ENCODE measurements at regions not wholly inside any gene's neighbourhood (a gene's known extent, or its start where the extent isn't known, plus 50 kb on each side); places are given as distances from the start of the nearest gene placed in this dataset.

DNA sequence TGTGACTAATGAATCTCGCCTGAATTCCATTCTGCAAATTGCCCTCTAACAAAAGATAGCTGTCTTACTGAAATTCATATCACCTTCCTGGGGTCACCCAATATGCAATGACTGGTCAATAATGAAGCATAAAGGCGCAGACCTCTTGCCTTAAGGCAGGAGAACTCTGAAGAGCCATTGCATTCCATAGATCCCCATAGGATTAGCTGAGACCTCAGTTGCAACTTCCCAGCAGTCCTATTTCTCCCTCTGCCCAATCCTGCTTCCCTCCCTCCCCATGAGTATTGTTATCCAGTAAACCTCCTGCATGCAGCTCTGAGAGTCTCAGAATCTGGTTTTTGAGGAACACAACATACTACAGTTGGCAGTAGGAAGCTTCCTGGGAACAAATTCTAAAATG, 396.5 kb downstream of the DCAF12L2 start:
- Histone ChIP-seq H3K9me3 (no peaks in the 10 kb centered on the region), H3K27me3 (no peaks in the 10 kb centered on the region), H3K4me3 (no peak overlapping the region), H3K27ac (no peak overlapping the region), H3K36me3 (no peaks in the 10 kb centered on the region), H3K4me1 (no peaks in the 10 kb centered on the region)
- WGBS, 2 donors: 47 to 71% methylated on average over 2 of the region's 2 CpGs
- DNase-seq (no peak), ATAC-seq (ENCODE audit: low FRiP score in 2 of 2) (no peak)
- TF ChIP-seq CTCF (IDR thresholded peaks at IDR 0.05) (no peak), EP300 (IDR thresholded peaks at IDR 0.05) (no peak), POLR2AphosphoS5 (IDR thresholded peaks at IDR 0.05) (no peak), POLR2A (IDR thresholded peaks at IDR 0.05) (no peak)

GRCh38 chrX:125778261-125778660, 387.8 kb downstream of the DCAF12L2 start:
- Histone ChIP-seq H3K27me3 (no peaks in the 10 kb centered on the region), H3K36me3 (no peaks in the 10 kb centered on the region), H3K9me3 (no peaks in the 10 kb centered on the region), H3K27ac (no peak overlapping the region), H3K4me1 (no peaks in the 10 kb centered on the region), H3K4me3 (no peak overlapping the region)
- 56 to 74% methylated on average over 3 of the region's 3 CpGs for WGBS, 2 donors
- DNase-seq (no peak), ATAC-seq (ENCODE audit: low FRiP score in 2 of 2) (no peak)
- TF ChIP-seq EP300 (IDR thresholded peaks at IDR 0.05): no peak
- no peak for TF ChIP-seq POLR2AphosphoS5 (IDR thresholded peaks at IDR 0.05)
- TF ChIP-seq POLR2A (IDR thresholded peaks at IDR 0.05): no peak
- no peak for TF ChIP-seq CTCF (IDR thresholded peaks at IDR 0.05)

DNA sequence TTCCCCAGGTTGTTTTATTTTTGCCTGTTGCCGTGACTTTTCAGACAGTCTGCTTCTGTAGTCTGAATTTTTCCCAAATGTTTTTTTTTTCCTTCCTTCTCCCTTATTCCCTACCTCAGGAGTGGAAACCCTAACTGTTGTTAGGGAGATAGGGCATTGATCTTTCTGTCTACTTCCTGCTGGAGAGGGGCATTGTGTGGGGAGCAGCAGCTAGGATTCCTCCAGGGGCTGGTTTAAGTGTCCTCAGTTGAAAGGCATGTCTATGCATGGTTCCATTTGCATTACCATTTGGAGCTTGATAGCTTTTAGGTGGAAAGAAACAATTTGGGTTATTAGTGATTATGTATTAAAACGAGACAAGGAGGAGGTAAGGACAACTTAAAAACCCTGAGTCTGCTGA, 383.9 kb downstream of the DCAF12L2 start:
- Histone ChIP-seq H3K36me3 (no peaks in the 10 kb centered on the region), H3K27me3 (no peaks in the 10 kb centered on the region), H3K4me3 (no peak overlapping the region), H3K4me1 (no peaks in the 10 kb centered on the region), H3K9me3 (no peaks in the 10 kb centered on the region), H3K27ac (no peak overlapping the region)
- DNase-seq (no peak), ATAC-seq (ENCODE audit: low FRiP score in 2 of 2) (no peak)
- WGBS, 2 donors: 43 to 48% methylated on average over 2 of the region's 2 CpGs
- TF ChIP-seq POLR2A (IDR thresholded peaks at IDR 0.05) (no peak), POLR2AphosphoS5 (IDR thresholded peaks at IDR 0.05) (no peak), EP300 (IDR thresholded peaks at IDR 0.05) (no peak), CTCF (IDR thresholded peaks at IDR 0.05) (no peak)

- 0 to 37% methylated on average over 1 to 2 of the region's 2 CpGs for WGBS, 2 donors
- TF ChIP-seq POLR2AphosphoS5 (IDR thresholded peaks at IDR 0.05) (no peak), CTCF (IDR thresholded peaks at IDR 0.05) (no peak), EP300 (IDR thresholded peaks at IDR 0.05) (no peak), POLR2A (IDR thresholded peaks at IDR 0.05) (no peak)
- DNase-seq: no peak
- H3K4me1 ChIP-seq: no peaks in the 10 kb centered on the region
- ATAC-seq (ENCODE audit: low FRiP score in 2 of 2): no peak
- H3K36me3 ChIP-seq: no peaks in the 10 kb centered on the region
- H3K4me3 ChIP-seq: no peak overlapping the region
- no peak overlapping the region for H3K27ac ChIP-seq
- H3K27me3 ChIP-seq: no peaks in the 10 kb centered on the region
- H3K9me3 ChIP-seq: no peaks in the 10 kb centered on the region
Measured at GRCh38 chrX:125786316-125786715, 379.8 kb downstream of the DCAF12L2 start.

DNA sequence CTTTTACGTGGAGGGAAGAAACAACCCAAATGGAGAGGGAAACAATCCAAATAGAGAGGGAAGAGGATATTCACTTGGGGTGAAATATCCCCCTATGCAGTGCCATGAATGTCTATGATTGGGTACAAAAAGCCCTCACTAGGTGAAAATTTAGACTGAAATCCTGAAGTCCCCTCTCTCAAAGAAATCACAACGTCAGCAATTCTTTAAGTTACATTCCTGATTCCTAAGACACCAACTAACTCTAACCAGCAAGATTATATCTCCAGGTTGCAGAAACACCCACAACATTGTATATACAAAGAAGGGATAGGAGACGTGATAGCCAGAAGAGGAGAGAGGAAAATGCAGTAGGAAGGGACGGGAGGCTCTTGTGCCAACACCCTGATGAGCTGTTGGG, 374.3 kb downstream of the DCAF12L2 start:
- DNase-seq (no peak), ATAC-seq (ENCODE audit: low FRiP score in 2 of 2) (no peak)
- Histone ChIP-seq H3K27ac (no peak overlapping the region), H3K4me3 (no peak overlapping the region), H3K9me3 (no peaks in the 10 kb centered on the region), H3K4me1 (no peaks in the 10 kb centered on the region), H3K27me3 (no peaks in the 10 kb centered on the region), H3K36me3 (no peaks in the 10 kb centered on the region)
- TF ChIP-seq POLR2AphosphoS5 (IDR thresholded peaks at IDR 0.05) (no peak), CTCF (IDR thresholded peaks at IDR 0.05) (no peak)
- WGBS, 2 donors: 65 to 83% methylated on average over 4 of the region's 4 CpGs
